Hematopoietic multipotent progenitor cell (in vitro differentiated cells): ENCODE measurements at regions not wholly inside any gene's neighbourhood (a gene's known extent, or its start where the extent isn't known, plus 50 kb on each side); places are given as distances from the start of the nearest gene placed in this dataset.
"Not testable (repeated sequence)": the region's sequence is repeated elsewhere in the genome, so short reads cannot be mapped to it uniquely, and the experiment has no call there.

ENCODE experiments used
- DNase-seq, 3 donors: peaks; one replicate each; pipeline ENCODE4 v3.0.0-alpha.2; 2011 to 2015; ENCODE audit warnings: low read depth in 2 of 3, low spot score in 2 of 3

DNA sequence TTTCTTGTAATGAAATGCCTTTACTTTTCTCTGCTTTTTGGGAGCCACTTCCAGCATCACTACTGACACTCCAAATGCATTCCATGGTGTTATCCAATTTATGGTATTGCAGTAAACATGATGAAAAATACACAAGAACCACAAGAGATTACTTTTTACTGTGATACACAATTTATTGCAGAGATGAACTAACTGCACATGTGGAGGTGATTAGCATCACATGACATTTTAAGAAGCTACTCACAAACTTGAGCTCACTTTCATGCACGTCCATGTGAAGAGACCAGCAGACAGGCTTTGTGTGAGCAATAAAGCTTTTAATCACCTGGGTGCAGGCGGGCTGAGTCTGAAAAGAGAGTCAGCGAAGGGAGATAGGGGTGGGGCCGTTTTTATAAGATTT, 780.5 kb upstream of the GOT2 start:
- DNase-seq, result no peak

- DNase-seq, result no peak
Observed at GRCh38 chr16:59510008-59510424, 775.9 kb upstream of the GOT2 start.

GRCh38 chr16:59500601-59501000, 766.5 kb upstream of the GOT2 start:
- no peak for DNase-seq

- no peak for DNase-seq
Observed at GRCh38 chr16:59487067-59487466, 753.0 kb upstream of the GOT2 start.

GRCh38 chr16:59484833-59485516, 750.9 kb upstream of the GOT2 start:
- DNase-seq, result no peak

DNA sequence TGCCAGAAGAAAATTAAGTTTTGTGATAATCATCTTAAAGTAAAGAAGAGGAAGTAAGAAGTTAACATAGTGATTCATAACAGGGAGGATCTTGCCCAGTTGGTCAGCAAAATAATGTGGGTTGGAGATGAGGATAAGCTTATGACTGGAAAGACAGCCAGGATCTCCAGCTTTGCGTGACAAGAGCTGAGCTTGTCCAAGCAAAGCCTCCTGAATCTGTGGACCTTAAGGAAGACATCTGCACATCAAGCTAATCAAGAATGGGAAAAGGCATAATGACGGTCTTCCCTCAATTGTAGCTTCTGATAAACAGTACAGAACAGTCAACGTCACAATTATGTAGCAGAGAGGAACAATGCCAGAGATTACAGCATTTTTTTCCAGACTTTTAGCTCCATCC, 744.7 kb upstream of the GOT2 start:
- DNase-seq, result no peak

GRCh38 chr16:59470556-59470955, 736.4 kb upstream of the GOT2 start:
- no peak for DNase-seq

- no peak for DNase-seq
Observed at GRCh38 chr16:59469266-59469665, 735.1 kb upstream of the GOT2 start.

- no peak for DNase-seq
Observed at GRCh38 chr16:59463776-59464175, 729.7 kb upstream of the GOT2 start.

GRCh38 chr16:59459806-59460205, 725.7 kb upstream of the GOT2 start:
- no peak for DNase-seq

DNA sequence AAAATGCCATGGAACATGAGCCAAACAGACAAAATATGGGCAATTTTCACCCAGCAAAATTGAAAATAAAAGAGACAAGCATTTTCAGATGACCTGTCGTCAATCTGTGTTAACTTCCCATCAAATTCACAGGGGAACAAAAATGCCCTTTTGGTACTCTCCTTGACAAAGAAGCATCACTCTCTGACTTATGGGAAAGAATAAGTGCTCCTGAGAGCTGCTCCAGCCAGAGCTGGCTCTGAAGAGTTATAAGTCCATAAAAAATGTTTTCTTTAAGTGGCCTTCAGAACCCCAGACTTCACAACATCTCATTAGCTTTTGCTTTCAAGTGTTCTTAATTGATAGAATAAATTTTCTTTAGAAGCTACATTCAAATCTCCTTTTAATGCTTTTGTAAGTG, 721.4 kb upstream of the GOT2 start:
- DNase-seq, result no peak

DNA sequence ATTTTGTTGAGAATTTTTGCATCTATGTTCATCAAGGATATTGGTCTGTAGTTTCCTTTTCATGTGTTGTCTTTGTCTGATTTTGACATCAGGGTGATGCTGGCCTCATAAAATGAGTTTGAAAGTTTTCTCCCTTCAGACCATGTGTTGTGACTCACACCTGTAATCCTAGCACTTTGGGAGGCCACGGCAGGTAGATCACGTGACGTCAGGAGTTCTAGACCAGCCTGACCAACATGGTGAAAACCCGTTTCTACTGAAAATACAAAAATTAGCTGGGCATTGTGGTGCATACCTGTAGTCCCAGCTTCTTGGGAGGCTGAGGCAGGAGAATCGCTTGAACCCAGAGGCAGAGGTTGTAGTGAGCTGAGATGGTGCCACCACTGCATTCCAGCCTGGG, 716.4 kb upstream of the GOT2 start:
- not testable (repeated sequence) for DNase-seq

DNA sequence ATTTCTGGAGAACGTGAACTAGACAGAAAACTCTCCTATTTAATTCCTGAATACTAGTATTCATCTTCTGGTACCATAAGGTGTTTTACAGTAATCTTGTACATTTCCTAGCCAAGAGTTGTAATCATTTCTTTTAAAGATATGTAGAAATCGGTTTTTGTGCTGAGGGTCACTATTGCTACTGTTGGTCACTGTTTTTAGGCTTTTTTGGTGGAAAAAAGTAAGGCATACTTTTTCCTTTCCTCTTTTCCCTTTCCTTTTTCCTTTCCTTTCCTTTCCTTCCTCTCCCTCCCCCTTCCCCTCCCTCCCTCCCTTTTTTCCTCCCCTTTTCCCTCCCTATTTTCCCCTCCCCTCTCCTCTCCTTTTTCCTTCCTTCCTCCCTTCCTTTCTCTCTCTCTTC, 706.4 kb upstream of the GOT2 start:
- no peak for DNase-seq

DNA sequence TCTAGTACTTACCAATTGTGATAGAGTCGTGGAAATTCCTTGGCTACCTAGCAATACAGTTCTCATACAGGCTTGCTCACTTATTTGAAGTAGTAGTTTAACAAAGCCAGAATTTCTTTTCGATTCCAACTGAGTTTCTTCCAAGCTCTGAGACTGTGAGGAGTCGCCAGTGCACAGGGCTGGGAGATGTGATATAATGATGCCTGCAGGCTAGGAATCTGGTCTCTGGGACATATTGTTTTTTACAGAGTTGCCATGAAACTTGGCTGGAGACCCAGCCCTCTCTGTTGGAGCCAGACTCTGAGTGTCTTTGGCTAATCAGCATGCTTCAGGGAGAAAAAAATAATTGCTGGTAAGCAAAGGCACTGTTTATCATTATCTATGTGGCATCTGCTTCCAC, 698.8 kb upstream of the GOT2 start:
- no peak for DNase-seq

GRCh38 chr16:59432276-59432675, 698.2 kb upstream of the GOT2 start:
- no peak for DNase-seq

GRCh38 chr16:59424714-59425273, 690.7 kb upstream of the GOT2 start:
- no peak for DNase-seq

DNA sequence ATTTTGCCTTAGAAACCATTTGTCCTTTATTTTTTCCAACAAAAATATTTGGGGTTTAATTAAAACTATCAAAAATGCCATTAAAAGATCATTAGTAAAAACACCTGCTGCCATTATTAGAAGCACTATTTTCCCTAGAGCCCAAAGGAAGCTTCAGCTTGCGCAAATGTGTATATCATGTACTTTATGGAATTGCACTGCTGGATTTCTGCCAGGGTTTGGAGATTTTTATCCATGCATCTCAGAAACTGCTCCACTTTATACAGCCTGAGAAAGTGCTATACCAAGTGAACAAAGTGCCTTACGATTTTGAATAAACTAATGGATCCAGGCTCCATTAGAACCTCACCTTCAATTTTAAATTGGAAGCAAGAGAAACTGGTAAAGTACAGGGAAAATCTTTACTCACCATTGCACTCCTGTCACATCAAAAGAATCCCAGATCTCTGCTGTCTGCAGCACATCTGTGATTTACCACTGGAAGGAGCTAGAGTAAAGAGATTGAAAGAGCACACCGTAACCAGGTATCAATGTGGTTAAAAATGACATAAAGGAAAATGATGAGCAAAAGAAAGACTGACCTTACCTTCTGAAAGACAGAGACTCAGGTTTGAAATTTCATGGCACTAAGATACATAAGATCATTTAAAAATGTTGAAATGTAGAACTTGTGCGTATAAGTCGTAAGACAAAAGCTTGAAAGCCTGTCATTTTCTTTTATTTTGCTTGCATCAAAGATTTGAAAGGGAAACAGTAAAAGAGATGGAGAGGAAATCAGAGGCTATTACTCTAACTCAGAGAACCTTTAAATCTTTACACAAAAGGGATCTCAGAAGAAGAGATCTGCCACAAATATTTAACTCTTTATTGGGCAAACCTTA, 678.1 kb upstream of the GOT2 start:
- DNase-seq, result no peak

- DNase-seq, result no peak
Observed at GRCh38 chr16:59410451-59410850, 676.3 kb upstream of the GOT2 start.

GRCh38 chr16:59405802-59406201, 671.7 kb upstream of the GOT2 start:
- no peak for DNase-seq

GRCh38 chr16:59404509-59404908, 670.4 kb upstream of the GOT2 start:
- DNase-seq, result no peak

GRCh38 chr16:59400830-59401229, 666.7 kb upstream of the GOT2 start:
- DNase-seq, result no peak

- DNase-seq, result no peak
Observed at GRCh38 chr16:59397638-59398037, 663.5 kb upstream of the GOT2 start.
